Iris pigment epithelial cell (primary cell): ENCODE measurements at regions not wholly inside any gene's neighbourhood (a gene's known extent, or its start where the extent isn't known, plus 50 kb on each side); places are given as distances from the start of the nearest gene placed in this dataset.

Source experiments
- DNase-seq: peaks from one replicate; pipeline ENCODE4 v3.0.0-alpha.2; 2011; ENCODE audit warnings: low read depth

DNA sequence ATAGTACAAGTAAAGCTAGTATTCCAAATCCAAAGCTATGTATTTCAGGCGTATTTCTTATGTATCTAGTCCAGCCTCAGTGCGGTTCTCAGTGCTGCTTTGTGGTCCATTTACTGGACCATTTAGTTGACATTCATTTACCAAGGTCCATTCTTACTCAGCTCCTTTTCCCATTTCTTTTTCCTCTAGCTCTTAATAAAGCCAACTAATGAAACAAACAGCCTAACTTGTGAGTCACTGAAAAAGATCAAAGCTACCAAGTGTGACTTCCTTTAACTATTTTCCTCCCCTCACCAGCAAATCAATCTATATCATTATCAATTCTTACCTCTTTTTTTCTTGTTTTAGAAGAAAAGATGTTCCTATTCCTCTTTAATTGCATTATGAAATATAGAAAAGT is 64.0 kb downstream of the CYB561 start:
- DNase-seq, result no peak
